Fibroblast of gingiva (primary cell): ENCODE measurements at regions not wholly inside any gene's neighbourhood (a gene's known extent, or its start where the extent isn't known, plus 50 kb on each side); places are given as distances from the start of the nearest gene placed in this dataset.
A peak's percentile ranks its signal among the peaks of the same experiment; 100 is the strongest.

ENCODE experiments used
- DNase-seq: peaks from one replicate; pipeline ENCODE4 v3.0.0-alpha.2; 2011; ENCODE audit warnings: low read depth

- no peak for DNase-seq
Measured at GRCh38 chr18:67973916-67974315, 457.4 kb upstream of the DSEL start.

- no peak for DNase-seq
Measured at GRCh38 chr18:67969458-67969857, 452.9 kb upstream of the DSEL start.

DNA sequence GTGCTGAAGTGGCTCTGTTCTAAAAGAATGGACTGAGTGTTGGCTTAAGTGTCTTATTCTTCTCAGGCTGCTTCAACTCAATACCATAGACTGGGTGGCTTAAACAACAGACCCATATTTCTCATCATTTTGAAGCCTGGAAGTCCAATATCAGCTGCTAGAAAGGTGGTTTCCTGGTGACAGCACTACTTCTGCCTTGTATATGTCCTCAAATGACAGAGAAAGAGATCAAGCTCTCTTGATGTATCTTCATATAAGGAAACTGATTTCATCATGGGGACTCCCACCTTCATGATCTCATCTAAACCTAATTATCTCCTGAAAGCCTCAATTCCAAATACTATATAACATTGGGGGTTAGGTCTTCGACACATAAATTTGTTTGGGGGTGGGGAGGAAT, 449.7 kb upstream of the DSEL start:
- no peak for DNase-seq

DNA sequence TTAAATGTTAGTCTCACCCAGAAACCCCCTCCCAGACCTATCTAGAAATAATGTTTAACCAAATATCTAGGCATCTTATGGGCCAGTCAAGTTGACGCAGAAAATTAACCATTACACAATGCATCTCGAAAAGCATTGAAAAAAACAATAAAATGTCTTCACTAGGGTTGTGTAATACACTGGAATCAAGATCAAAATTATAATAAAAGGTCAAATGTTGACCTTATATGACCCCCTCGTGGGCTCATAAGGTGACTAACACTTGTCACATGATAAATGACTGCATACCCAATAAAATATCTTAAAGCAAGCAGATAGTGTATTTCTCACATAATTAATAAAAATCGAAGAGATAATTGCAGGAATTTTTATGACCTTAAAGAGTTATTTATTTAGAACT, 447.9 kb upstream of the DSEL start:
- DNase-seq = no peak

- DNase-seq = no peak
Measured at GRCh38 chr18:67961701-67962440, 445.4 kb upstream of the DSEL start.

DNA sequence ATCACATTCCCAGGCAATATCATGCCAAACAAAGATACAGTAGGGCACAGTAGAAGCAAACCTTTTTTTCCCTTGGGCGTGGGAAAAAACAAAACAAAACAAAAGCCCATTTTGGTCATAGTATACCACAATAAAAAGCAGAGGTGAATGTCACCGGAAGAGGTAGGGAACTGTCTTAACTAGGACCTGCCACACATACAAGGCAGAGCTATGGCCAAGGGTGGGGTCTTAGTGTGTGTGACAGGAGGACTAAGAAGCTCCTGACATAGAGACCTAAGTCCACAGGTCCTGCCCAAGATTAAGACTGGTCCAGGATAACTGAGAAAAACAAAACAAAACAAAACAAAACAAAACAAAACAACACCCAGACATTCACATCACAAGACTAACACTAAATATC, 441.2 kb upstream of the DSEL start:
- DNase-seq = no peak

DNA sequence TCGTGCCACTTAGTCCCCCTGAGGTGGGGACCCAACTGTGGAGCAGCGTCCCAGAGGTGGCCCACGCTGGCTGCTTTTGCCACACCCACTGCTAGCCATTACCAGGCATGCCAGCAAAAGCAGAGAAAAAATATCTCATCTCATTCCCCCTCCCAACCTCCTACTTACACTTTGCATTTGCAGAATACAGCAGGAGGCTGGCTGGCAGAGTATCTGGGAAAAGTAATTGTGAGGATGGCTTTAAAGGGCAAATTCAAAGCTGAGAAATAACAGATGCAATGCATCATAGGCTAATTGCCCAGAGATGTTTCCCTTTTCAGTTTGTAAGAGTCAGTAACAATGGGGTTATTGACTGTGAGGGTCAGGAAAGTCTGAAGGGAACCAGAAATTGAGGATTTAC, 438.1 kb upstream of the DSEL start:
- no peak for DNase-seq

GRCh38 chr18:67951137-67951536, 434.6 kb upstream of the DSEL start:
- no peak for DNase-seq

DNA sequence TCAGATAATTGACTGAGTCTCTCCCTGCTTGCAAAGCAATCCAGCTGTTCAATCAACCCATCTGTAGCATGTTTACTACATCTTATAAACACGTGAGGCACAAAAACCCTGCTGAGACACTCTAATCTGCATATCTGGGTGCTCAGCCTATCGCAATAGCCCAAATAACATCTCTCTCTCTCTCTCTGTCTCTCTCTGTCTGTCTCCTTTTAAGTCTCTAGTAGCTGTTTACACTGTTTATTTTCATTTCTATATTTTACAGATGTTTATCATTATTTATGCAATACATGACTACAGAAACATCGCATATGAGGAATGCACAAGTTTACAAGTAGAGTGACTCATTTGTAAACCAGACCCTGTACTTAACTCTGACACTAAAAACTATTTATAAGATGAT, 422.1 kb upstream of the DSEL start:
- peak; percentile 93 for DNase-seq

DNA sequence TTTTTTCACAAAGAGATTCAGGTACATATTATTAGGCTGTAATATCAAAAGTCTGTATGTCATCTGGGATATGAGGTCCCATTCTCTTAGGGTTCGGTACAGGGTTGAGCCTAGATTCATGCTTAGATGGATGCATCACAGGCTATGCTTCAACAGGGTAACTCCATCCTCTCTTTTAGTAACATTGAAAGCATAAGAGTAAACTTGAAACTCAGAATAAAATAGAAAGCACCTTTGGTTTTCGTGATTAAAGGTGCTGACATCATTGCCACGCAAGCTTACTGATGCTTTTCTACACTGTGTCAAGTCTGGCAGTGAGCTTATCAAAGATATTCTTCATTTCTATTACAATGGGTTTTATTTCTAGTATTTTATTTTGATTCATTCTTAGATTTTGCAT, 419.1 kb upstream of the DSEL start:
- DNase-seq = no peak

DNA sequence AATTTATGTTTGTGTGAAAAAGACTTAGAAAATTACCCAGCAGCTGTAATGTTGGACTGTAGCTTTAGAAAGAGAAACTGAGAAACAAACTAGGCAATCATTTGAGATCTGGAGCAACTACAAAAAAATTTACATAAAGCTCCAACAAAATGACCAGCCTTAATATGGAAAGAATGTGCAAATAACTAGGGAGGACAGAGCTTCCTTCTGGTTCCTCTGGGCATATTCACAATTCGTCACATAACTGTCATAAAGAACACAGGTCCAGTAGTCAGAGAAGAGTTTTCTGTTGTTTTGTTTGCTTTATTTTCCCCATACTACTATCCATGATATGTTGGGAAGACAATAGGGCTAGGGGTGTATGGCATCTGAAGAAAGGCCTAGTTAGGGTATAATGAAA, 416.8 kb upstream of the DSEL start:
- DNase-seq = no peak

DNA sequence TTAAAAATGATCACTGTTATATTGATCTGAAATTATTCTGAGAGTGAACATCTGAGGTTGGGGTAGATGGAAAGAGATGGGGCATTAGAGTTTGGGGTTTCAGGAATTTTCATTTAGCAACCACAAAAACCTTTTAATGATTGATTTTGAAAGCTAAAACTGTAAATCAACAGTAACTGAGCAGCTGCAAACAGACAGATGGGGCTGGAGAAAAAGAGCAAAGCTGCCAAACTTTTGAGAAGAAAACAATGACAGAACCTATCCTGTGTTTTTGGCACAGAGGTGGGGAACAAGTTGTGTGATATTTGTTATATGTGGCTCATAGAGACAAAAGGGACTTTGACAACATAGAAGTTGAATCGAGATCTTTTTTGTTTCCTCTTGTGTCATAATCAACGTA, 415.8 kb upstream of the DSEL start:
- DNase-seq = no peak

- DNase-seq = peak; percentile 2
Measured at GRCh38 chr18:67926929-67927864, 410.7 kb upstream of the DSEL start.

GRCh38 chr18:67924656-67925055, 408.1 kb upstream of the DSEL start:
- DNase-seq = no peak

DNA sequence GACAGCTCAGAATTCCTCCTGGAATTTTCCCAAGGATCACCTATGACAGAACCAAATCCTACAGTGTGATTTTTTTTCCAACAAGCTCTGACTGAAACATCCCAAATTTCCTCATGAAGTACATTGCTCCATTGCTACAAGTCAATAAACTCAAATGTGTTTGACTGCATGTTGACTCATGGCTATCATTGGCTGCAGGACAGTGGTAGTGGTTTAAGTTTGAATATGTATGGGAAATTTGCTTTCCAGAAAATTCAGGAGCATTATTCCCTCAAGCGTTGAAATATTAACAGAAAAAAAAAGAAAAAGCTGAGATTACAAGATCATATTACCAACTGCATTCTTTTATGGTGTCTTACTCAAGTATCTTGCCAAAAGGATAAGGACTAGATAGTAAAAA, 402.8 kb upstream of the DSEL start:
- peak; percentile 4 for DNase-seq

DNA sequence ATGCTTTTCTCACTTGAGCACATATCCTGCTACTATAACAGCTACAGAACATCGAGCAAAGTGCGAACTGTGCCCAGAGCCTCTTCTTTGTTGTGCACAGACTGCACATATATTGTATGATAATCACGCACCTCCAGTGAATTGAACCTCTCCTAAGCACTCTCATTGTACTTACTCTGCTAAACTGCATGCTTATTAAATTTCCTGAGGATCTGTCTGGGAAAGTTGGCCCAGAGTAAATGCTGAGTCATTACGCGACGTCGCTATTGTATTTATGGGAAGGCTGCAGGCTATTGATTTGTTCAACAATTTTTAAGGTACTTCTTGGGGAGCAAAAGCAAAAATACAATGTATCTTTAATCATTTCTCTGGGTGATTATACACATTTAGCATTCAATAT, 399.6 kb upstream of the DSEL start:
- no peak for DNase-seq

- no peak for DNase-seq
Measured at GRCh38 chr18:67913040-67913439, 396.5 kb upstream of the DSEL start.

DNA sequence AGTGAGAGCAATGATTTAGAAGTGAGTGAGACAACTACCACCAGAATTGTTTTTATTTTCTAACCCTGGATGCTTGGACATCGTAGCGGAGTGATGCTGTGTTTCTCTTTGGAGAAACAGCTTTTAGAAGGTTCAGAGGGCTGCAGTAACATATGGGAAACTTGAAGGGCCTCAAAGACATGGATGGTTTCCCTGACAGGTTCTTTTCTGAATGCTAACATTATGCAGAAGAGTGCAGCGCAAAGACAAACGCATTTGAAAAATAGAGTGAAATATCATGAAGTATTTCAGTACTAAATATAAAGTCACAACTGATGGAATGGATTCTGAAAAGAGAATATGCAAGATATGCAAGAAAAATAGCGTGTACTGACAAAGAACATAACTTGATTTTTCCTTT, 385.1 kb upstream of the DSEL start:
- DNase-seq = no peak

DNA sequence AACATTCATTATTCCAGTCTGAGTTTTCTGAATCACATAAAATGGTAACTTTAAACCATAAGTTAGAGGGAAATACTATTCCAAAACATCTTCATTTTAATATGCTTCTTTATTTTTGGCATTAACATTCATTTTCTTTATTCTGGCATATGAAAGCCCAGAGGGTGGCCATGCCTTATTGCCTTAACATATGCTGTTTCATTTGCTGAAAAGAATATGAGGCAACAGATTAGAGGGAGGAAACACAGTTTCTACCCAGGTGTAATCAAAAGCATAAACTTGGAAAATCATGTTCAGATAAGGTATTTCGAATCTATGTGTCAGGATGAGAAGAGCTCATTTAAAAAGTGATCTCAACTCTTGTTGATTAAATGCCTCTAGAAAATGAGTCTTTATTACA, 379.9 kb upstream of the DSEL start:
- no peak for DNase-seq

GRCh38 chr18:67893916-67894315, 377.4 kb upstream of the DSEL start:
- no peak for DNase-seq

- no peak for DNase-seq
Measured at GRCh38 chr18:67876871-67877270, 360.4 kb upstream of the DSEL start.

GRCh38 chr18:67875944-67876343, 359.4 kb upstream of the DSEL start:
- no peak for DNase-seq

GRCh38 chr18:67875060-67875459, 358.5 kb upstream of the DSEL start:
- DNase-seq = no peak

- no peak for DNase-seq
Measured at GRCh38 chr18:67865400-67865799, 348.9 kb upstream of the DSEL start.
